HepG2 (cell line): ENCODE measurements at regions not wholly inside any gene's neighbourhood (a gene's known extent, or its start where the extent isn't known, plus 50 kb on each side); places are given as distances from the start of the nearest gene placed in this dataset.

Experiments
- ARID3A ChIP-seq: IDR thresholded peaks from 2 replicates; pipeline ENCODE4 v1.6.1; 2012; ENCODE audit warnings: low read depth, low read length, improper control_type of control experiment
- FOXA1 ChIP-seq, 2 experiments: fragments of 450-650 bp in 1 of 2; sonication (generic) in 1 of 2; formaldehyde crosslinking in 1 of 2; IDR thresholded peaks; 2 replicates each; pipeline versions ENCODE4 v1.4.0 to v1.6.1; 2016 to 2020; ENCODE audit warnings: missing genetic modification reagents in 1 of 2
- GRHL1 ChIP-seq: sonication (generic); formaldehyde crosslinking; conservative IDR thresholded peaks from 2 replicates; pipeline ENCODE4 v1.8.0; 2022; ENCODE audit warnings: missing genetic modification reagents
- KDM2A ChIP-seq: sonication (generic); formaldehyde crosslinking; IDR thresholded peaks from 2 replicates; pipeline ENCODE4 v1.4.0; 2020; ENCODE audit warnings: low read depth, missing genetic modification reagents, borderline replicate concordance
- KLF12 ChIP-seq: sonication (generic); formaldehyde crosslinking; IDR thresholded peaks from 2 replicates; pipeline ENCODE4 v1.4.0; 2020; ENCODE audit warnings: missing genetic modification reagents, borderline replicate concordance
- KLF15 ChIP-seq: sonication (generic); formaldehyde crosslinking; IDR thresholded peaks from 2 replicates; pipeline ENCODE4 v1.8.1; 2023; ENCODE audit warnings: borderline replicate concordance, mild to moderate bottlenecking, inconsistent platforms, missing genetic modification reagents, mixed read lengths
- MNT ChIP-seq: fragments of 450-650 bp; IDR thresholded peaks from 2 replicates; pipeline ENCODE4 v1.6.1; 2016
- NR0B2 ChIP-seq: sonication (generic); formaldehyde crosslinking; IDR thresholded peaks from 2 replicates; pipeline ENCODE4 v1.4.0; 2020; ENCODE audit warnings: mild to moderate bottlenecking, missing genetic modification reagents
- PTBP1 ChIP-seq: fragments of 200-400 bp; formaldehyde crosslinking; IDR thresholded peaks from 2 replicates; pipeline ENCODE4 v1.6.1; 2018; ENCODE audit warnings: low read length, low read depth; ENCODE audit not compliant: poor library complexity, severe bottlenecking
- SYNCRIP ChIP-seq: fragments of 200-400 bp; formaldehyde crosslinking; IDR thresholded peaks from 2 replicates; pipeline ENCODE4 v1.6.1; 2018; ENCODE audit warnings: mild to moderate bottlenecking, low read depth, low read length; ENCODE audit not compliant: insufficient read depth
- YEATS2 ChIP-seq: sonication (generic); formaldehyde crosslinking; IDR thresholded peaks from 2 replicates; pipeline ENCODE4 v1.4.0; 2020; ENCODE audit warnings: missing genetic modification reagents, borderline replicate concordance
- ZBTB10 ChIP-seq: sonication (generic); formaldehyde crosslinking; IDR thresholded peaks from 2 replicates; pipeline ENCODE4 v1.4.0; 2020; ENCODE audit warnings: missing genetic modification reagents, borderline replicate concordance
- ZNF180 ChIP-seq: sonication (generic); formaldehyde crosslinking; IDR thresholded peaks from 2 replicates; pipeline ENCODE4 v1.4.0; 2020; ENCODE audit warnings: low read depth, missing genetic modification reagents, borderline replicate concordance
- ZNF350 ChIP-seq: sonication (generic); formaldehyde crosslinking; IDR thresholded peaks from 2 replicates; pipeline ENCODE4 v1.4.0; 2020; ENCODE audit warnings: mild to moderate bottlenecking, low read depth, missing genetic modification reagents, borderline replicate concordance

- no peak for TF ChIP-seq GRHL1 (CRISPR knock-in tag)
- TF ChIP-seq ZNF180 (CRISPR knock-in tag) = no peak
- no peak for TF ChIP-seq MNT
- peak; percentile 55; the same call in 1 of the 2 replicates for TF ChIP-seq KDM2A (CRISPR knock-in tag)
- TF ChIP-seq PTBP1 = no peak
- TF ChIP-seq FOXA1 (IDR thresholded peaks at IDR 0.05) = no peak
- no peak for TF ChIP-seq FOXA1 (CRISPR knock-in tag; IDR thresholded peaks at IDR 0.05)
- TF ChIP-seq YEATS2 (CRISPR knock-in tag) = peak; percentile 74
- peak; percentile 82; the same call in 1 of the 2 replicates for TF ChIP-seq ARID3A
- peak; percentile 62; the same call in 1 of the 2 replicates for TF ChIP-seq KLF15
- peak; percentile 72 for TF ChIP-seq KLF12 (CRISPR knock-in tag)
- TF ChIP-seq NR0B2 (CRISPR knock-in tag) = no peak
- peak; percentile 62 for TF ChIP-seq ZNF350 (CRISPR knock-in tag)
- peak; percentile 81; the same call in 1 of the 2 replicates for TF ChIP-seq ZBTB10 (CRISPR knock-in tag)
- TF ChIP-seq SYNCRIP = no peak
Measured at GRCh38 chr13:33678906-33679657, 138.9 kb upstream of the RFC3 start (continued).
